SKM-1 (cell line): ENCODE measurements at regions not wholly inside any gene's neighbourhood (a gene's known extent, or its start where the extent isn't known, plus 50 kb on each side); places are given as distances from the start of the nearest gene placed in this dataset.
"Not testable (repeated sequence)": the region's sequence is repeated elsewhere in the genome, so short reads cannot be mapped to it uniquely, and the experiment has no call there.

Experiments
- DNase-seq: peaks from one replicate; lab custom pipeline; 2025; ENCODE audit not compliant: unreplicated experiment; lab: John Stamatoyannopoulos, UW

GRCh38 chr2:39998617-39999016 lies 219.6 kb upstream of the THUMPD2 start:
- DNase-seq: no peak

DNA sequence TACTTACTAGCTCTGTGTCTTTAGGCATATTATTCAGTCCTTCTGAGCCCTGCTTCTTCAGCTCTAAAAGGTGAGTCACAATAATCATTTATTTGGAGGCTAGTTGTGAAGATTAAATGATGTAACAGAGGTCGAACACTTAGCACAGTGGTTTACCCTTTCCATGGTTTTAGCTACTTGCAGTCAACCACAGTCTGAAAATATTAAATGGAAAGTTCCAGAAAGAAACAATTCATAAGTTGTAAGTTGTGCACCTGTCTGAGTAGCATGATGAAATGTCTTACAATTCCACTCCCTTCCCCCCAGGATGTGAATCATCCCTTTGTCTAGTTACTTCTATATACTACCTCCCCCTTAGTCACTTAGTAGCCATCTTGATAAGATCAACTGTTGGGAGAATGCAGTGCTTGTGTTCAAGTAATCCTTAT lies 217.6 kb upstream of the THUMPD2 start:
- no peak for DNase-seq

DNA sequence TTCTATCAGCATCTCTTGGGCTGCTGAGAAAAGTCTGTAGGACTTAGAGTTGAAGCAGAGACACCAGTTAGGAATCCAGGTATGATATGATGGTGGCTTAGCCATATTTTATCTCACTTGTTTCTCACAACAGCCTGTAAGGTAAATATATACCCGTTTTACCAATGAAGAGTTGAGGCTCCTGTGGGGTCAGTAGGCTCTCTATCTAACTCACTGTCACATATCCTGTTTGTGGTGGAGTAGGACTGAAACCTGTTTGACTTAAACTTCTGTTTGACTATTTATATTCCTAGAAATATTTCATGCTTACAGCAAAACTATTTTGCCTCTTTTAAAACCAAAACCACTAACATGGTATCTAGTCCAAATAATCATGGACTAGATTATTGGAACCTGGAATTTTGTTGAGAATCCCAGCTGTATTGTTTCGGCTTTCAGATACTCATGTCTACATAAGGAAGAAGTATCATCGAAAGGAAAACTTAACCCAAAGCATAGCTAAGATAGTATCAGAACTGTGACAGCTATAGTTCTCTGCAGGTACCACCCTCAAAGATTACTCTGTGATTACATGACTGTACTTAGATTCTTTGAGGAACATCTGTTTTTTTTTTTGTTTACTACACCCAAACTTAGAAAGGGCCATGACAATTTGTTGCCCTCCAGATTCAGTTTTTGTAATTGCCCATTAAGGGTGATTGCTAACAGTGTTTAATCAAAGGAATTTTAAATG lies 216.1 kb upstream of the THUMPD2 start:
- DNase-seq: no peak

DNA sequence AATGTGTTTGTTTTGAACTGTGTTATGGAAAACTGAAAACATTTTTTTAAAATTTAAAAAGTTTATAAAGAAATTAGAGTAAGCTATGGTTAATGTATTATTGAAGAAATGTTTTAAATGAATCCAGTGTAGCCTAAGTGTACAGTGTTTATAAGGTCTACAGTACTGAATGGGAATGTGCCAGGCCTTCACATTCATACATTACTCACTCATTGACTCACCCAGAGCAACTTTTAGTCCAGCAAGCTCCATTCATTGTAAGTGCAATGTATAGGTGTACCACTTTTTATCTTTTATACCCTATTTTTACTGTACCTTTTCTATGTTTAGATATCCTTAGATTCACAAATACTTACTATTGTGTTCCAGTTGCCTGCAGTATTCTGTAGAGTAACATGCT lies 215.1 kb upstream of the THUMPD2 start:
- DNase-seq: no peak

- DNase-seq: no peak
These were observed 212.2 kb upstream of the THUMPD2 start for GRCh38 chr2:39991298-39991697.

- DNase-seq: no peak
These were observed 211.4 kb upstream of the THUMPD2 start for GRCh38 chr2:39990335-39990900.

GRCh38 chr2:39989888-39990287 lies 210.8 kb upstream of the THUMPD2 start:
- DNase-seq: no peak

DNA sequence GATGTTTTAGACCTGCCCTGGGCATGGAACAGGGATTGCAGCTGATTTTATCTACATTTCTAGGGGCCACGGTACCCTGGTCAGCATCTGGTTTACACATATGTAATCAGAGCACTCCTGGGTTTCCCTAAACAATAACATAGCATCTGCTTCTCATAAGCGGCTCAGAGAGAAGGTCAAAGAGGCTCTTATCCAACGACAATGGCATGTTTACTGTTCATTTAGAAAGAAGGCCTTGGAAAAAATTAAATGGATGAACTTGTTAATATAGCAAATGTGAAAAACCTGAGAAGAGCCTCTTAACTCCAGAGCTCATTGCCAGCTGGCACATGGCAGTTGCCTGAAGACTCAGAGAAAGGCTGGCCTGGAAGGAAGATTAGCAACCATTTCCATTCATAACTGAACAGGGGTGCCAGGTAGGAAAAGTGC lies 202.8 kb upstream of the THUMPD2 start:
- DNase-seq: no peak

- no peak for DNase-seq
These were observed 196.5 kb upstream of the THUMPD2 start for GRCh38 chr2:39975476-39976020.

GRCh38 chr2:39968037-39968436 lies 189.0 kb upstream of the THUMPD2 start:
- DNase-seq: no peak

DNA sequence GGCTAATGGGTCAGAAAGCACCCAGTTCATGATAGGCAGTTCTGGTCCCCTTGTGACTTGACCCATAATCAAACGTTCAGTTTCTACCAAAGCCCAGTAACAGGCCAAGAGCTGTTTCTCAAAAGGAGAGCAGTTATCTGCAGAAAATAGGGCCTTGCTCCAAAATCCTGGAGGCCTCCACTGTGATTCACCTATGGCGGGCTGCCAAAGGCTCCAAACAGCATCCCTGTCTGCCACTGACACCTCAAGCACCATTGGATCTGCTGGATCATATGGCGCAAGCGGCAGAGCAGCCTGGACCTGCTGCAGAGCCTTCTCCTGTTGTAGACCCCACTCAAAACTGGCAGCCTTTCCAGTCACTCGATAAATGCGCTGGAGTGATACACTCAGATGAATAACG lies 181.6 kb upstream of the THUMPD2 start:
- not testable (repeated sequence) for DNase-seq

DNA sequence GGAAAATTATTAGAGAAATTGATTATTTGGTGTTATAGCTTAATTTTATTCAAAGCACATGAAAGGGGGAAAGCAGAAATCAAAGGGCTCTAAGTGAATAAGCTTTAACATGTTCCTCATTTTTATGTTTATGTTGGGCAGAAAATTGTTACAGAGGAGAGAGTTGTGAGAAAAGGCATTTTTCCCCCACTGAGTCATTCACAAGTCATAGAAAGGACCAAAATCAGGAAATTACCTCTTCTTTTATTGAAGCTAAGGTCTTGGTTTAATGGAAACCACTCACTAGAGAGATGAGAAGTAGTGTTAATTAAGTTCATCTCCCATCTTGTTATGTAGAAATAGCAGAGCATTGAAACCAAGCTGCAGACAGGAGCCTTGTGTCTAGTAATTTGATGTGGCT lies 175.3 kb upstream of the THUMPD2 start:
- no peak for DNase-seq

GRCh38 chr2:39949131-39949530 lies 170.1 kb upstream of the THUMPD2 start:
- DNase-seq: no peak

DNA sequence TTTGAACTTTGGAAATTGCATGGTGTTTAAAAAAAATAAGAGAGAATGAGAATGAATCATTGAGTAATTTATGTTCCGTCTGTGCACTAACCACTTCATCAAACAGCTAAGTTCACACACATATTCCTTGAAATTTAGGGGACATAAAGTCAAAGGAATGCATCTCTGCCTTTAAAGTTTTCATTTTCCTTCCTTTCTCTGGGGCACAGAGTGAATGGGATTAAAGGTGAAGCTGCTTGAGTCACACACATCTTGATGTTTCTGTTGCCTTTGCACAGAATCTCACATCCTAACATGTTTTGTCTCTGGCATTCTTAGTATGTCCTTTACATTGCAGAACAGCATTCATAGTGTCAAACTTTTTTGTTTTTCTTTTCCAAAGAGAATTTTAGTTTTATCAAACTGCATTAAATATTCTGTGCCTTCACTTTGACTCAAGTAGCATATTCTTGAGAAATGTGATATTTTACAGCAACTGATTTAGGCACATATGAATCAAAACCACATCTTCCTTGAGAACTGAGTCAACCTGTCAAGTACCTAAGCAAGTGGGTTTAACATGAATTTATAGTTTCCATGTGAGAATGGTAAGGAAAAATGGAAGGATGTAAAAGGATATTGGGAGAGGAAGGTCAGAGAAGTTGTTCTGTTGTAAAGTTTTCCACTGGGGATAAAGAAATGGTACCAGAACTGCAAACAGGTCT lies 169.1 kb upstream of the THUMPD2 start:
- DNase-seq: no peak

- DNase-seq: no peak
These were observed 168.4 kb upstream of the THUMPD2 start for GRCh38 chr2:39947294-39948015.

- no peak for DNase-seq
These were observed 163.9 kb upstream of the THUMPD2 start for GRCh38 chr2:39942950-39943349.

DNA sequence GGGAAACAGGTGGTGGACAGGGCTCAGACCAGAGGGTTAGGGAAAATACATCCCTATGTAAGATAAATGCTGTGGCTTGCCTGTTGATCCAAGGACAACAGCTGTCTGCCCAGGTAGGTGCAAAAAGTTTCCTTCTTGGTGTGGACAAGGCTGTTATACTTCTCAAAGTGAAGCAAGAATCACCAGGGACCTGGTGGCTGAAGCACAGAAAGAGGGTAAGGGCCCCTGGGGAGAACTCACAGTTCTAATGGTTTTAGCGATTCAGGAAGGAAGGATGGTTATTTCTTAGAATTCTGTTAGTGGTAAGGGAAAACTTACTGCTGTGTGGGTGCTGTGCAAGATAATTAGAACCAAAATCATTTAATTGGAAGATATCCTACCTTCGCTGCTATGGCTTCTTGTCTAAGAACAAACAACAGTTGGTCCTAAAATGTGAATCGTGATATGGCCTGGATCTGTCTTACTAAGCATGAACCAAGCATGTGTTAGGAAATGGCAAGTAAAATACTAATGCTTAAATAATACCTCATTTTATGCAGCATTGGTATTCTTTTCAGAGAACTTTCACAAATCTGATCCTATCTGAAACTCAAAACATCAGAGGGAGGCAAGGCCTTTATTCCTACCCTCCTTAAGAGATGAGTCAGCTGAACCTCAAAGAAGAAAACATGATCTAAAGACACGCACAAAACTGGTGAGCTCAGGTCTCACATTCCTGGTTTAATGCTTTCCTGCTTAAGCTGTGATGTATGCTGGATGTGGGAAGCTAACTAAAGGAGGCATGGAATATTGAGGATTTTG lies 159.2 kb upstream of the THUMPD2 start:
- DNase-seq: no peak

GRCh38 chr2:39937621-39938020 lies 158.6 kb upstream of the THUMPD2 start:
- DNase-seq: no peak

DNA sequence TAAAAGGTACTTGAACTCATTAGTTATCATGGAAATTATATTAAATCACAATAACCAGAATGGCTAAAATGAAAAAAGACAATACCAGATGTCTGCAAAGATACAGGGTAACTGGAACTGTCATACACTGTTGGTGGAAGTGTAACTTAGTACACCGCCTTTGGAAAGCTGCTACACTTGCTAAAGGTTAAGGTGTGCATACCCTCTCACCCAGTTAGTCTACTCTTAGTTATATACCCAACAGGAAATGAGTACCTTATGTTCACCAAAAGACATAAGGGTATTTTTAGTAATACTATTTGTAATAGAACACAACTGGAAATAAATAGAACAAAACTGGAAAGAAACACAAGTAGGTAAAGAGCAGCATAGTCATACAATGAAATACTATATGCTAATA lies 155.8 kb upstream of the THUMPD2 start:
- no peak for DNase-seq

DNA sequence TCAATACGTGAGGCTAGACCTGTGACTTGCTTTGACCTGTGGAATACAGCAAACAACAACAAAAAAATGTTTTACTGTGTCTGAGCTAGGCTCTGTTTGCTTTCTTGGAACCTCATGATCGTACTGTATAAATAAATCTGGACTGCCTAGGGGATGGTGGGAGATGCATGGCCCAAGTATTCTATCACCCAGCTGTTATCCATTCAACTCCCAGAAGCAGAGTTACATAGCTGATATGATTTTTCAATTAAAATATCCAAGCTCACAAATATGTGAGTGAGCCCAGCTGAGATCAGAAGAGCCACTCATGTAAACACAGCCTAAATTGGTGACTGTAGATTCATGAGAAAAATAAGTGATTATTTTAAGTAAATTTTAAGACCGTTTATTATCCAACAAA lies 154.1 kb upstream of the THUMPD2 start:
- no peak for DNase-seq

- no peak for DNase-seq
These were observed 153.1 kb upstream of the THUMPD2 start for GRCh38 chr2:39932198-39932597.
